Esophagus squamous epithelium (tissue), 5 donors: ENCODE measurements at regions not wholly inside any gene's neighbourhood (a gene's known extent, or its start where the extent isn't known, plus 50 kb on each side); places are given as distances from the start of the nearest gene placed in this dataset.
"Not testable (repeated sequence)": the region's sequence is repeated elsewhere in the genome, so short reads cannot be mapped to it uniquely, and the experiment has no call there.

ENCODE experiments used
- DNase-seq: peaks from one replicate; lab custom pipeline; 2025; lab: John Stamatoyannopoulos, UW
- H3K27ac ChIP-seq, 4 donors: fragments of 200-600 bp; sonication (generic); one replicate each; pipeline ENCODE4 v1.5.1; 2016 to 2019; ENCODE audit warnings: mild to moderate bottlenecking in 1 of 4
- H3K27me3 ChIP-seq, 4 donors: fragments of 200-600 bp; sonication (generic); 1 replicate in 3 of 4; 2 replicates in 1 of 4; pipeline versions ENCODE4 v1.5.1 to v1.6.0; 2017 to 2021; ENCODE audit warnings: antibody characterized with exemption in 1 of 4
- H3K36me3 ChIP-seq, 3 donors: fragments of 200-600 bp; sonication (generic); one replicate each; pipeline ENCODE4 v1.5.1; 2016 to 2019
- H3K4me1 ChIP-seq, 3 donors: fragments of 200-600 bp; sonication (generic); one replicate each; pipeline ENCODE4 v1.5.1; 2017 to 2019
- H3K4me3 ChIP-seq, 4 donors: fragments of 200-600 bp; sonication (generic); 1 replicate in 3 of 4; 2 replicates in 1 of 4; pipeline ENCODE4 v1.5.1; 2016 to 2019; ENCODE audit warnings: mild to moderate bottlenecking in 2 of 4, moderate library complexity in 1 of 4
- H3K9me3 ChIP-seq, 3 donors: fragments of 200-600 bp; sonication (generic); one replicate each; pipeline ENCODE4 v1.5.1; 2016 to 2019
- POLR2A ChIP-seq, 4 donors: fragments of 450-650 bp; IDR thresholded peaks; one replicate each; pipeline ENCODE4 v1.6.1; 2017; ENCODE audit warnings: antibody characterized with exemption in 4 of 4, mild to moderate bottlenecking in 4 of 4, moderate library complexity in 3 of 4
- WGBS, 2 donors: methylation state at CpG; one replicate each; pipeline ENCODE4 v1.1.5; 2018; 5-methylcytosine and 5-hydroxymethylcytosine counted together
- intact Hi-C: fragments of 100-400 bp; cut with DNase I; formaldehyde crosslinking; loops from one replicate; pipeline ENCODE4 v1.15.0; 2022
- TF ChIP-seq, protein P1 (sequence below), 6 experiments: fragments of 450-650 bp in 4 of 6; fragments of 200-600 bp in 2 of 6; sonication (generic) in 2 of 6; IDR thresholded peaks; one replicate each; pipeline ENCODE4 v1.5.1; 2016 to 2019; ENCODE audit warnings: antibody characterized with exemption in 6 of 6, mild to moderate bottlenecking in 4 of 6, moderate library complexity in 4 of 6
- donor health status: DM: yes; HTN: yes; CAD: no.

DNA sequence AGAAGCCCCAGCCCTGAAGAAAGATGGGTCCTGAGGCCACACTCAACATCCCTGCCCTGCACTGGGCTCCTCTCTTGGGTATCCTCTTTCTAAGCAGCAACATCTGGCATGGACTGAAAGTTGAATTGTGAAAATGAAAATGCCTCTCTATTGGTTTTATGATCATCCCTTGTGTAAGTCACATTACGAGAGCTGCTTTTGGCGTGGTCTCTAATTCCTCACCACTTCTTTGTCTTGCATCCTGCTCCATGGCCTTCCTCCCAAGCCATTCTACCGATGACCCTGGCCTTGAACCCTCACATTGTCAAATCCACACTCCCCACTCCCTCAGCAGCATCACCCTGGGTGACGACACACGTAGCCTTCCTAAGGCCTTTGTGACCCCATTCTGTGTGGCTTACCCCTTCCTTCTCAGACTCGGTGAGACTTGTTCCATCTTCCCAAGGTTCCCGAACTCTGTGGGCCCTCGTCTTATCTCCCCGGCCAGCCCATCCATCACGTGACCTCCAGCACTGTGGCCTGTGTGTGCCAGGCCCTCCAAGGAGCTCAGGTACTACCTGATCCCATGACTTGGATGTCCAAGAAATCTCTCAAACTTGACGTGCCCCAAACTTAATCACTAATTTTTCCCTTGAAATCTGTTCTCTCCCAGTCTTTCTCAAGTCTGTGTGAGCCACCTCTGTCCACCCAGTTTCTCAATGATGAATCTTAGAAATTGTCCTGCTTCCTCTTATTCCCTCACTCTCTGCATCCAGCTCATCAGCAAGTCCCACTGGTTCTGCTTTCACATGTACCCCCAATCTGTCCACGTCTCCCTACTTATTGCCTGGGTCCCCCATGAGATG, 194.7 kb upstream of the HS6ST1 start:
- 84 to 87% methylated on average over 12 of the region's 12 CpGs for WGBS, 2 donors

GRCh38 chr2:128513961-128514283, 195.3 kb upstream of the HS6ST1 start:
- H3K4me3 ChIP-seq = no peak overlapping the region
- no peaks in the 10 kb centered on the region for H3K9me3 ChIP-seq
- WGBS, 2 donors = 73 to 80% methylated on average over 1 to 3 of the region's 3 CpGs
- no peaks in the 10 kb centered on the region for H3K36me3 ChIP-seq
- peaks cover 0 to 6% (median 0%) of the 10 kb centered on the region in 4 donors for H3K27me3 ChIP-seq
- intact Hi-C loops = no loop called here
- H3K27ac ChIP-seq = no peak overlapping the region
- peaks cover 0 to 6% (median 0%) of the 10 kb centered on the region in 3 donors for H3K4me1 ChIP-seq
- TF ChIP-seq, protein P1, sequence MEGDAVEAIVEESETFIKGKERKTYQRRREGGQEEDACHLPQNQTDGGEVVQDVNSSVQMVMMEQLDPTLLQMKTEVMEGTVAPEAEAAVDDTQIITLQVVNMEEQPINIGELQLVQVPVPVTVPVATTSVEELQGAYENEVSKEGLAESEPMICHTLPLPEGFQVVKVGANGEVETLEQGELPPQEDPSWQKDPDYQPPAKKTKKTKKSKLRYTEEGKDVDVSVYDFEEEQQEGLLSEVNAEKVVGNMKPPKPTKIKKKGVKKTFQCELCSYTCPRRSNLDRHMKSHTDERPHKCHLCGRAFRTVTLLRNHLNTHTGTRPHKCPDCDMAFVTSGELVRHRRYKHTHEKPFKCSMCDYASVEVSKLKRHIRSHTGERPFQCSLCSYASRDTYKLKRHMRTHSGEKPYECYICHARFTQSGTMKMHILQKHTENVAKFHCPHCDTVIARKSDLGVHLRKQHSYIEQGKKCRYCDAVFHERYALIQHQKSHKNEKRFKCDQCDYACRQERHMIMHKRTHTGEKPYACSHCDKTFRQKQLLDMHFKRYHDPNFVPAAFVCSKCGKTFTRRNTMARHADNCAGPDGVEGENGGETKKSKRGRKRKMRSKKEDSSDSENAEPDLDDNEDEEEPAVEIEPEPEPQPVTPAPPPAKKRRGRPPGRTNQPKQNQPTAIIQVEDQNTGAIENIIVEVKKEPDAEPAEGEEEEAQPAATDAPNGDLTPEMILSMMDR (IDR thresholded peaks at IDR 0.05) = no peak
- TF ChIP-seq POLR2A (IDR thresholded peaks at IDR 0.05) = no peak
- DNase-seq = no peak

More for the DNA sequence above, 194.7 kb upstream of the HS6ST1 start:
- no peaks in the 10 kb centered on the region for H3K36me3 ChIP-seq
- TF ChIP-seq, protein P1 (IDR thresholded peaks at IDR 0.05) = no peak
- peaks cover 0 to 3% (median 0%) of the 10 kb centered on the region in 4 donors for H3K27me3 ChIP-seq
- no peaks in the 10 kb centered on the region for H3K9me3 ChIP-seq
- H3K4me1 ChIP-seq = peaks cover 0 to 6% (median 0%) of the 10 kb centered on the region in 3 donors
- H3K27ac ChIP-seq = no peak overlapping the region
- H3K4me3 ChIP-seq = no peak overlapping the region
- no peak for DNase-seq
- intact Hi-C loops = no loop called here

- no peak for DNase-seq
- 88 to 96% methylated on average over 10 to 13 of the region's 13 CpGs for WGBS, 2 donors
Measured at GRCh38 chr2:128514555-128514955, 195.9 kb upstream of the HS6ST1 start.

GRCh38 chr2:128516938-128517337, 198.3 kb upstream of the HS6ST1 start:
- intact Hi-C loops = no loop called here
- Histone ChIP-seq H3K4me3 (no peak overlapping the region), H3K9me3 (no peaks in the 10 kb centered on the region), H3K27ac (no peak overlapping the region), H3K36me3 (no peaks in the 10 kb centered on the region), H3K4me1 (no peaks in the 10 kb centered on the region), H3K27me3 (peaks cover 0 to 32% (median 0%) of the 10 kb centered on the region in 4 donors)
- no peak for DNase-seq
- no peak for TF ChIP-seq POLR2A (IDR thresholded peaks at IDR 0.05)
- TF ChIP-seq, protein P1 (IDR thresholded peaks at IDR 0.05) = no peak
- 74 to 81% methylated on average over 7 of the region's 7 CpGs for WGBS, 2 donors

More at GRCh38 chr2:128514555-128514955, 195.9 kb upstream of the HS6ST1 start:
- no peak for TF ChIP-seq POLR2A (IDR thresholded peaks at IDR 0.05)
- TF ChIP-seq, protein P1 (IDR thresholded peaks at IDR 0.05) = no peak
- intact Hi-C loops = no loop called here
- Histone ChIP-seq H3K27ac (no peak overlapping the region), H3K36me3 (no peaks in the 10 kb centered on the region), H3K9me3 (no peaks in the 10 kb centered on the region), H3K4me3 (no peak overlapping the region), H3K4me1 (peaks cover 0 to 6% (median 0%) of the 10 kb centered on the region in 3 donors), H3K27me3 (peaks cover 0 to 11% (median 0%) of the 10 kb centered on the region in 4 donors)

- intact Hi-C loops, H3K4me1 ChIP-seq, H3K36me3 ChIP-seq, H3K9me3 ChIP-seq, H3K4me3 ChIP-seq, DNase-seq, H3K27ac ChIP-seq: not testable (repeated sequence)
- H3K27me3 ChIP-seq = peaks cover 0 to 34% (median 0%) of the 10 kb centered on the region in 4 donors
- WGBS, 2 donors = 83 to 90% methylated on average over 2 to 5 of the region's 16 CpGs
Measured at GRCh38 chr2:128519028-128519427, 200.4 kb upstream of the HS6ST1 start.
